Ovary (tissue), 3 donors: ENCODE measurements at regions not wholly inside any gene's neighbourhood (a gene's known extent, or its start where the extent isn't known, plus 50 kb on each side); places are given as distances from the start of the nearest gene placed in this dataset.

ENCODE experiments used
- CTCF ChIP-seq, 3 donors: fragments of 450-650 bp in 2 of 3; fragments of 200-600 bp in 1 of 3; IDR thresholded peaks; one replicate each; pipeline versions ENCODE4 v1.5.1 to v1.8.0; 2016 to 2022; ENCODE audit warnings: antibody characterized with exemption in 3 of 3, mild to moderate bottlenecking in 1 of 3
- POLR2A ChIP-seq: fragments of 450-650 bp; IDR thresholded peaks from one replicate; pipeline ENCODE4 v1.6.1; 2017; ENCODE audit warnings: antibody characterized with exemption, mild to moderate bottlenecking, moderate library complexity
- donor health status: DM: no; HTN: no; CAD: no.

GRCh38 chr3:22249658-22250057, 498.6 kb upstream of the ZNF385D start:
- no peak for TF ChIP-seq POLR2A
- no peak for TF ChIP-seq CTCF (IDR thresholded peaks at IDR 0.05)
